GM12874 (cell line): ENCODE measurements at regions not wholly inside any gene's neighbourhood (a gene's known extent, or its start where the extent isn't known, plus 50 kb on each side); places are given as distances from the start of the nearest gene placed in this dataset.

Experiments
- CTCF ChIP-seq: IDR thresholded peaks from 2 replicates; pipeline ENCODE4 v1.5.1; 2011; ENCODE audit warnings: low read depth, mild to moderate bottlenecking, control low read depth, low read length, moderate library complexity; ENCODE audit not compliant: insufficient read depth

- TF ChIP-seq CTCF: no peak
Observed at GRCh38 chr7:32163141-32163806, 93.1 kb upstream of the PDE1C start.

DNA sequence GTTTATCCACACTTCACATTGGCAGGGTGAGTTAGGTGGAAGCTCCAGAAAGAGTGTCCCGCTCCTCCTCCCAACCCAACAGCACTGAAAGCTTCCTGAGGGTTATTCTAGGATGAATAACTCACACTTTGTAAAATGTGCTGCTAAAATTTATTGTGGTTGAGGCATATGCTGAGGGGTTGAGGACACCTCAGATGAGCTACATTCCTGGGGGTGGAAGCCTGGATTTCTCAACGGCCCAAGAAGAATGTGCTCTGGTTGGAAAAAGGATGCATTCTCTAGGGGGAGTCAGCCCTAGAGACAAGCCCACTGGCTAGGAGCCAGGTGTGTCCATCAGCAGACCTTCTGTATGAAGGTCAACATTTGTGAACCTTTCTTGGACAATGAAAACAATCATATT, 91.5 kb upstream of the PDE1C start:
- TF ChIP-seq CTCF: no peak

DNA sequence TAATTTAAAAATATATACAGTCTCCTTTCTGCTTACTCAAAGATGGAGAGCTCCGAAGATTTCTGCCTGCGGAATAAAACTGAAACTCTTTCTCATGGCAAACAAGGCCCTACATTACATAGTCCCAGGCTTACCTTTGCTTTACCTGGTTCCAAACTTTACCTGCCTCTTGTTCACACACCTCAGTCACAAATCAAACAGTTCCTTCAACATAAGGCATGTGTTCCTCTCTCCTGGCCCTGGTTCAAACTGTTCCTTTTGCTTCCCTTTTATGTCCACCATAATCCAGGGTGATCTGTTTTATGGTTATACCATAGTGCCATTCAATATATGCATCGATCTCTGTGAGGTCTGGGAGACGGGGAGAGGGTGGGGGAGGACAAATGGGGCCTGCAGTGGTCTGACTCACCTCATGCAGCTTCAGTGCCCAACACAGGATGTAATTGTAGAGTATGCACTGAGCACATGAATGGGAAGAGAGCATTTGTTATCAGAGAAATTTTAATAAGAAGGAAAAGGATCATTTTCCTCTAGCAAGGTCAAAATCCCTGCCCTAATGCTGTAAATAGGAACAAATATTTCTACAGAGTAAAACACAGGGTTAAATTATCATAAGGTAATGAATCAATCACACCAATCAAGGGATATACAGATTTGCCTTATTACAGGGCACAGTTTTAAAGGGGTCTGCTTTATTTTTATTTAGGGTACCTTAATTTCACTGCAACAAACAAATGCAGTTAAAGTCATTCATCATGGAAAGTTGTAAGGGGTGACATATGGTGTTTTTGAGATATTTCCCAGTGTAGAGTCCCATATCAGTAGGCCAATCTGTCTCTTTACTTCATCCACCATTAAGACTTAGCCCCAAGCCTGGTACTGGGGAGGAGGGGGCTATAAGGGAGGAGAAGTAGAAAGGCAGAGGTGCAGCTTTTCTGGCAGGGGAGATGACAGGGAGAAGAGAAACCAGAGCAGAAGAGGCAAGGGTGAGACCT, 88.8 kb upstream of the PDE1C start:
- no peak for TF ChIP-seq CTCF

GRCh38 chr7:32158076-32158475, 87.9 kb upstream of the PDE1C start:
- no peak for TF ChIP-seq CTCF

DNA sequence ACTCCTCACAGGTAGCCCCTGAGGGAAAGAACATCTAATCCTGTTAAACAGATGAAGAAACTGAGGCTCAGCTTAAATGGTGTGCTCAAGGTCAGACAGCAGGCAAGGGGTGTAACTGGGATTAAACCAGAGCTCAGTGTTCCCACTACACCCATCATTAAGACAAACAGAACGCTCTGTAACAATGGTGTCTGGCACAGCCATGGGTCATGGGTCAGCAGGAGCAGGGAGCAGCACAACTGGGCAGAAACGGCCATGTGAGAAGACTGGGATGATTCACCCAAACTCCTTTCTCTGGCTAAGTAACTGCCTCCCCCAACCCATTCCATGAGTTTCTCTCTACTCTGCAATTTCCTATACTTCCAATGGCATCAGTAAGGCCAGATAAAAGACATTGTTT, 85.5 kb upstream of the PDE1C start:
- TF ChIP-seq CTCF: no peak

DNA sequence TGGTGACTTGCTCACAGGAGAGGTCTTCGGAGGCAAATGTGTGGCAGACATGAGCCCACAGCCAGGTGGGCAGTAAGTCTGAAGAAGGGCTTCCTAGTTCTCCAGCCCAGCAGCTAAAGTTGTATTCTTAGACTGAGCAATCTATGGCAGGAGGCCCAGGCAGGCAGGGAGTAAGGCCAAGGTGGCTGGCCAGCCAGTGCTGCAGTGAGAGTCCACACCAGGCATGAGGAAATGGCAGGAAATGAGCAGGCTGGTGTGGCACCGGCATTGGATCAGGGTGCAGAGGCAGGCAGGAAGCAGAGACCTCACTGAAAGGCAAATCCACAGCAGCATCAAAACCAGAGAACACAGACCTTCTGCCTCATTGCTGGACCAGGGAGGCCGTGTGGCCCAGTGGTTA, 84.6 kb upstream of the PDE1C start:
- TF ChIP-seq CTCF: no peak

GRCh38 chr7:32153006-32153405, 82.8 kb upstream of the PDE1C start:
- TF ChIP-seq CTCF: no peak
